ENCODE measurements at regions not wholly inside any gene's neighbourhood (a gene's known extent, or its start where the extent isn't known, plus 50 kb on each side); places are given as distances from the start of the nearest gene placed in this dataset.

GRCh38 chr10:18980089-18980629, 68.4 kb upstream of the MALRD1 start:
- no TSS peak for BruUV-seq (replicated peaks)

More at GRCh38 chr10:18980089-18980629, 68.4 kb upstream of the MALRD1 start:
- H3K4me3 ChIP-seq (replicated peaks in 1 of 3; ENCODE audit: insufficient read depth in 1 of 3, low read depth in 1 of 3, low read length in 3 of 3), result no peak overlapping the region
- FAIRE-seq (no peak), DNase-seq (ENCODE audit: low read depth, low spot score) (no peak)
- H3K27ac ChIP-seq (ENCODE audit: insufficient read depth, low read depth, low read length), result no peak overlapping the region
- H3K4me1 ChIP-seq (ENCODE audit: control insufficient read depth, extremely low read depth, insufficient read depth, low read length), result no peaks in the 10 kb centered on the region
- no peak overlapping the region for H2AFZ ChIP-seq (ENCODE audit: low read depth, low read length)
- ChIA-PET POLR2A (no interaction called here), CTCF (no interaction called here)
- H3K9ac ChIP-seq (replicated peaks; ENCODE audit: extremely low read depth, insufficient read depth, low read length), result no peak overlapping the region
- H3K27me3 ChIP-seq (ENCODE audit: control insufficient read depth in 2 of 2, insufficient read depth in 2 of 2, low read length in 2 of 2), result no peaks in the 10 kb centered on the region
- no peaks in the 10 kb centered on the region for H3K79me2 ChIP-seq (ENCODE audit: control insufficient read depth, insufficient read depth, low read length)
- dilution Hi-C loops (cut with MboI; ENCODE audit: extremely low pct_ligation_motif_present, low sequenced_read_pairs) (no loop called here), intact Hi-C loops (cut with micrococcal nuclease) (no loop called here)
- TF ChIP-seq EZH2 (IDR thresholded peaks at IDR 0.05; ENCODE audit: borderline replicate concordance, low read depth, low read length, severe bottlenecking) (no peak), CTCF (IDR thresholded peaks at IDR 0.05; ENCODE audit: extremely low read depth in 1 of 2, insufficient read depth in 1 of 2, low read depth in 1 of 2, low read length in 2 of 2) (no peak), MYC (IDR thresholded peaks at IDR 0.05; ENCODE audit: low read depth, low read length) (no peak), MAX (IDR thresholded peaks at IDR 0.05; ENCODE audit: insufficient read depth, insufficient read length) (no peak), FOS (IDR thresholded peaks at IDR 0.05; ENCODE audit: borderline replicate concordance, insufficient read depth, low read length) (no peak), POLR2AphosphoS5 (IDR thresholded peaks at IDR 0.05; ENCODE audit: insufficient read depth, low read depth, low read length) (no peak), JUN (IDR thresholded peaks at IDR 0.05; ENCODE audit: borderline replicate concordance, insufficient read depth, insufficient read length, low read depth) (no peak), POLR2A (IDR thresholded peaks at IDR 0.05; ENCODE audit: low read depth, low read length) (no peak), GATA2 (IDR thresholded peaks at IDR 0.05; ENCODE audit: insufficient read depth, insufficient read length, low read depth, low read length) (no peak)
- no peaks in the 10 kb centered on the region for H4K20me1 ChIP-seq (replicated peaks; ENCODE audit: control insufficient read depth, extremely low read depth, insufficient read depth, low read length)
- H3K9me1 ChIP-seq (replicated peaks; ENCODE audit: control insufficient read depth, extremely low read depth, insufficient read depth, low read length), result no peaks in the 10 kb centered on the region
- no peak overlapping the region for H3K4me2 ChIP-seq (ENCODE audit: insufficient read depth, low read length)
- H3K9me3 ChIP-seq (replicated peaks; ENCODE audit: control insufficient read depth, insufficient read depth, low read length), result peaks cover 3% of the 10 kb centered on the region
- no peaks in the 10 kb centered on the region for H3K36me3 ChIP-seq (ENCODE audit: control insufficient read depth in 2 of 2, extremely low read depth in 1 of 2, insufficient read depth in 2 of 2, low read length in 2 of 2)
